ENCODE measurements at regions not wholly inside any gene's neighbourhood (a gene's known extent, or its start where the extent isn't known, plus 50 kb on each side); places are given as distances from the start of the nearest gene placed in this dataset.
A peak's percentile ranks its signal among the peaks of the same experiment; 100 is the strongest.

DNA sequence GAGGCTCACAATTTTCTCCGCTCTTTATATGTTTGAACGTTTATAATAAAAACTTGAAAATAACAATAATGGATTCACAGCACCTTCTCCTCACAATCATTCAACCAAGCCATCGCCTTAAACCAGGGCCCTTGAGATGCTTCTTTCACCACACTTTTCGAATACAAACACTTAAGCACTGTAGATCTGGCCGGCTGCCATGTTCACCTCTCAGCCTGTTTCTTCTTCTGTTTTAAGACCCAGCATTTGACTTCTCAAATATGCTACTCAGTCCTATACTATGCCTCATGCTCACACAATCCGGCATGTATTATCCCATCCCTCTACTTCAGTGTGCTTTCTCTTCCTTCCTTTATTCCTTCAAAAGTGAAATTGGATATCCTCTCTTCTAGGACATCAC lies 280.6 kb downstream of the TFEC start:
- H3K4me3 Mint-ChIP-seq: no peak overlapping the region
- no peaks in the 10 kb centered on the region for H3K36me3 Mint-ChIP-seq
- H3K27ac Mint-ChIP-seq: no peak overlapping the region
- no peaks in the 10 kb centered on the region for H3K4me1 Mint-ChIP-seq
- no peaks in the 10 kb centered on the region for H3K27me3 Mint-ChIP-seq
- no peaks in the 10 kb centered on the region for H3K9me3 Mint-ChIP-seq

DNA sequence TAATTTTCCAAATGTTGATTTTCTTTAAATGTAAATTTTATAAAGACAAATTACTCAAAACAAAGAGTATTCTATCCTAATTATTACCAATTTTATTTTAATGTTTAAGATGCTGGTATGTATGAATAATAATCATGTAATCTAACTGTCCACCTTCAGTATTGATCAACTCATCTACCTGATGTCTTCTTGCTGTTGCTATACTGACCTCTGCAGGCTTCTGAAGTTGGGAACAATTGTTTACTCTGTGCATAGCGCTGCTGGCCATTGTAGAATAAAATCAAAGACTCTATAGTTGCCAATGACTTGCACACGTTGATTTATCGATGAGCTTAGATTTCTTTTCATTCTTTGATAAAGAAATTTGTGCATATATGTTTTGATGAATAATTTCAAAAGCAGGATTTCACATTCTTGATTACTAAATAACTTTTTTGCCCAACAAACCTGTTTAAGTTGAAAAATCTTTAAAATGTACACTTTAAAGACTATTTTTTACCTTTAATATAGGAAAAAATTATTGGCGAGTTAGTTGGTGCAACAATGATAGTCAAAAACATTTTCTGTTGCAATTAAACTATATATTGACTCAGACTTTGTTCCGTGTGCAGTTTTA lies 282.3 kb downstream of the TFEC start:
- Mint-ChIP-seq H3K36me3 (no peaks in the 10 kb centered on the region), H3K27me3 (no peaks in the 10 kb centered on the region), H3K9me3 (no peaks in the 10 kb centered on the region), H3K4me1 (no peaks in the 10 kb centered on the region), H3K4me3 (no peak overlapping the region), H3K27ac (no peak overlapping the region)

DNA sequence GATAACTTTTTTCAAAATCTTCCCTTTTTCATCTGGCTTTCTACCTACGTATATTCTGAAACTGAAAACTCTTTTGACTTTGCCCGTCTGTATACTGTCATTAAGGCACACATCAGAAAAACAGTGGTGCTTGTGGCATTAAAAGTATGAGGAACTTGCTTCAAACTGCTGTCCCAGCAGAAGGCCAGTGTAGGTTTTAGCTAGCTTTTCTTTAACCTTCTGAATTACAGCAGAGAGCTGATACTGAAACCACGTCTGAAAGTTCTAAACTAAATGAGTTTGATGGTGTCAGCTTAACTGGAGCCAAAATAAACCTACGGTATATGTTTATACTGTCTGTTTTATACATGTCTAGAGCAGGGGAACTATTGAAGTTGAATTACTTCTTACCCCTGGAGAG lies 283.4 kb downstream of the TFEC start:
- Mint-ChIP-seq H3K9me3 (no peaks in the 10 kb centered on the region), H3K4me3 (no peak overlapping the region), H3K27me3 (no peaks in the 10 kb centered on the region), H3K4me1 (no peaks in the 10 kb centered on the region), H3K27ac (no peak overlapping the region), H3K36me3 (no peaks in the 10 kb centered on the region)

DNA sequence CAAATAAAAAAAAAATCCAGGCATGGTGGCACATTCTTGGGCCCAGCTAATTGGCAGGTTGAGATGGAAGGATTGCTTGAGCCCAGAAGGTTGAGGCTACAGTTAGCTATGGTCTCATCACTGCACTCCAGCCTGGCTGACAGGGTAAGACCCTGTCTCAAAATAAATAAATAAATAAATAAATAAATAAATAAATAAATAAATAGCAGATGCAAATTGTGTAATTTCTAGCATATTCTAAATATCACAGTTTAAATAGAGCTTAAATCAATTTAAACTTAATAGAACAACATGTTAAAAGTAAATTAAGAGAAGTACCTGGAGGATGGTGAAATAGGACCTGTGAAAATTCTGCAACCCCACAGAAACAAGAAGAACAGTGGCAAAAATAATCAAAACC lies 290.5 kb downstream of the TFEC start:
- Mint-ChIP-seq H3K9me3 (no peaks in the 10 kb centered on the region), H3K4me1 (no peaks in the 10 kb centered on the region), H3K4me3 (no peak overlapping the region), H3K36me3 (no peaks in the 10 kb centered on the region), H3K27me3 (no peaks in the 10 kb centered on the region), H3K27ac (no peak overlapping the region)

DNA sequence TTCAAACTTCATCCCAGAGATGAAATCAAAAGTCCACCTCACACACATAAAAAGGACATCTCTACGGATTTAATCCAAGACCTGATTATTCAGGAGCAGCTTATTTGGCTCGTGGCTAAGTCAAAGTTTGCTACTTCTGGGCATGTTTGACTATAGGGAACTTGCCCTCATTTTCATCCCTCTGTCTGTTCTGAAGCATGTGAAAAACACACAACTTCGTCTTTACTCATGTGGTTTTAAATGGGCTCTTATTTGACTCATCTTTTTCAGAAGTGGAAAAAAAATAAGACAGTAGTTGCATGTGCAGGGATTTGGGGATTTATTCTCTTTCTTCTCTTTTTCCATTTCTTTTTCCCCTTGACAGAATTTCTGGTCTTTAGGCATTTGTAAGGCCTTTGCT lies 295.9 kb downstream of the TFEC start:
- no peak overlapping the region for H3K27ac Mint-ChIP-seq
- no peaks in the 10 kb centered on the region for H3K36me3 Mint-ChIP-seq
- H3K4me3 Mint-ChIP-seq: no peak overlapping the region
- no peaks in the 10 kb centered on the region for H3K4me1 Mint-ChIP-seq
- H3K27me3 Mint-ChIP-seq: peaks cover 1% of the 10 kb centered on the region
- H3K9me3 Mint-ChIP-seq: no peaks in the 10 kb centered on the region

DNA sequence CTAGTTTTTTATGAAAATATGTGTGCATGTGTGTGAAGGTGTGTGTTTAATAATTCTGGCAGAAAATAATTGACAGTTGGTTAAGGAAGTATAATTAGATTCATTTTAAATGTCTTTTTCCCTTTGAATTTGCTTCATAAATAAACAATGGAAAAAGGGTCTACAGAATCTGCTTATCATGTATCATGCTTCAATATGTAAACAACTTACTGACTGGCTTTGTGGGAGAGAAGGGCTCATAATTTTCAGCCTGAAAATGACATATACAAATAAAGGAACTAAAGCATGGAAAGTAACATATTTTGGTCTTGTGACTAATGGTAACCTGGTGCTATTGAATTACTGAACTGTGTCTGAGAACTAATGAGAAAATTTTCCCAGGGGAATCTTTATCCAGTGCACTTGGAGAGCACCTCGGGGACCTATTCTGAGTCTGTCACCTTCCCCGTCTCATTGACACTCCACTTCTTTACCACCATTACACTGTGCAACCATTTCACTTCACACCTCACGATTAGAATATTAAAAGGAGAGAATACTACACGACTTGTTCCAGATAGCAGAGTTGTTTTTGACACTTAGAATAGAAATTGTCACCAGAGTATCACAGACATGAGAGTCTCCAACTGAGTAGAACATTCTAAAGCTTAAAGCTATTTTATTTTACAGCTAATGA lies 298.6 kb downstream of the TFEC start:
- H3K27me3 Mint-ChIP-seq: peaks cover 1% of the 10 kb centered on the region
- H3K36me3 Mint-ChIP-seq: no peaks in the 10 kb centered on the region
- H3K4me1 Mint-ChIP-seq: no peaks in the 10 kb centered on the region
- H3K27ac Mint-ChIP-seq: no peak overlapping the region
- H3K9me3 Mint-ChIP-seq: no peaks in the 10 kb centered on the region
- no peak overlapping the region for H3K4me3 Mint-ChIP-seq

DNA sequence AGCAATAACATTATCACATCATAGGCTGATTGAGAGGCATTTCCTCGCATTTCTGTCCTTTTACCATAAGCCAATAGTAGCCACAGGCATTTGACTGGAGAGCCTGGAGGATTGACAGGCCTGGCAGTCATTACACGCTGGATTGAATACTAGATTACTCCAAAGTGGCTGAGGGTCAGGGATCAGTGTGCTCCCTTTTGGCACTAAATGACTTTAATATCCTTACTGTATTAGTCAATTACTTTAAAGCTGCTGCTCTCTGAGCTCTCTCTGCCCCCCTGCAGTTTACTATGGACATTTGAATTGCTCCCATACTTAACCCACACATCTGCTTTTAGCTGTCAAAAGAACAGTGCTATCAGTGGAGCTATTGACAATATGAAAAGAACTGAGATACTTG lies 302.0 kb downstream of the TFEC start:
- Mint-ChIP-seq H3K4me1 (no peaks in the 10 kb centered on the region), H3K27me3 (peaks cover 5% of the 10 kb centered on the region), H3K9me3 (no peaks in the 10 kb centered on the region), H3K27ac (no peak overlapping the region), H3K4me3 (no peak overlapping the region), H3K36me3 (no peaks in the 10 kb centered on the region)

DNA sequence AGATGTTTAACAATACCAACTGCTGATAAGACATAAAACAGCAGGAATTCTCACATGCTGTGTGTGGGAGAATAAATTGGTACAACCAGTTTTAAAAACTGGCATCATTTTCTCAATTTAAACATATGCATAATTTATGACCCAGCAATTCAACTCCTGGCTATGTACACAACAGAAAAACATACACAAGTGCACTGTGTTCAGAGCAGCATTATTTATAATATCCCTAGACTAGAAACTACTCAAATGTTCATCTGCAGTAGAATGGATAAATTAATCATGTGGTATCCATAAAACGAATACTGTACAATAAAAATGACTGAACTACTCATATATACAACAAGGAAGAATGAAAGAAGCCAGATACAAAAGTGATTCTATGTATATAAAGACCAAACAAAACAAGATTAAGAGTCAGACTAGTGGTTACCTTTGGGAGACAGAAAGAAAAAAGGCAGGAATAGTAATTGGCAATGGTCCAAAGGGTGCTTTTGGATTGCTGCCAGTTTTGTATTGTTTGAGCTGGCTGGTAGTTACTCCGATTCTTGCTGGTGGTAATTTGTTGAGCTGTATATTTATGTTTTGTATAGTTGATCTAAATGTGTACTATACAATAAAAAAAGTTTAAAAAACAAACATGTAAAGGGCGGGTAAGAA lies 306.0 kb downstream of the TFEC start:
- no peak overlapping the region for H3K4me3 Mint-ChIP-seq
- no peaks in the 10 kb centered on the region for H3K4me1 Mint-ChIP-seq
- H3K9me3 Mint-ChIP-seq: no peaks in the 10 kb centered on the region
- H3K27me3 Mint-ChIP-seq: peaks cover 6% of the 10 kb centered on the region
- no peaks in the 10 kb centered on the region for H3K36me3 Mint-ChIP-seq
- H3K27ac Mint-ChIP-seq: no peak overlapping the region

DNA sequence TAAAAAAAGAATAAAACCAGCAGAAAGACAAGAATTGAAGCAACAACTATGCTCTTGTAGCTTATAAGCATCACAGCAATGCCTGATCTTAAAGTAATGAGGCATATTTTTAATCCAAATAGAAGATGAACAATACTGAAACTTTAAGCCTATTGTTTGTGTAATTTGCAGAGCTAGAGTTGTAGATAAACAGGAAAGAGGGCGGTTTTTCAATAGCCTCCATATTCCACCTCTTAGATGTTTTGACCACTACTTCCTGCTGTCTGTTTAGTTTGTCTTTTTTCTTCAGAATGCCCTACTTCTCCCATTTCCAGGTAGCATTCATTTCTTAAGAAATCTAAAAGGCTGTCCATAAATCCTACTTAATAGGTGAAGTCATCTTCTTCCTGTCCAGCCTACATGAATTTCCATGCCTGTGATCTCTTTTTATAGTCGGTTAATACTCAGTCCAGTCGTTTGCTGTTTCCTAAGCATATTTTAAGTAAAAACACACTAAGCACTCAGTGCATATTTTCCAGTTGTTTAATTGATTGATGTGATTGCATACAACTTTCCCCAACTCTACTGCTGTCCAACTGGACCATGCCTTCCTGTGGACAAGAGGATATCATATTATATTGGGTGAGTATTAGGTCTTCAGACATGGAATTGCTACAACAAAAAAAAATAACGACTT lies 308.1 kb downstream of the TFEC start:
- Mint-ChIP-seq H3K27me3 (peaks cover 6% of the 10 kb centered on the region), H3K27ac (no peak overlapping the region), H3K9me3 (no peaks in the 10 kb centered on the region), H3K4me1 (no peaks in the 10 kb centered on the region), H3K4me3 (peak overlapping the region in 1 of 4 donors; percentile 14), H3K36me3 (no peaks in the 10 kb centered on the region)

DNA sequence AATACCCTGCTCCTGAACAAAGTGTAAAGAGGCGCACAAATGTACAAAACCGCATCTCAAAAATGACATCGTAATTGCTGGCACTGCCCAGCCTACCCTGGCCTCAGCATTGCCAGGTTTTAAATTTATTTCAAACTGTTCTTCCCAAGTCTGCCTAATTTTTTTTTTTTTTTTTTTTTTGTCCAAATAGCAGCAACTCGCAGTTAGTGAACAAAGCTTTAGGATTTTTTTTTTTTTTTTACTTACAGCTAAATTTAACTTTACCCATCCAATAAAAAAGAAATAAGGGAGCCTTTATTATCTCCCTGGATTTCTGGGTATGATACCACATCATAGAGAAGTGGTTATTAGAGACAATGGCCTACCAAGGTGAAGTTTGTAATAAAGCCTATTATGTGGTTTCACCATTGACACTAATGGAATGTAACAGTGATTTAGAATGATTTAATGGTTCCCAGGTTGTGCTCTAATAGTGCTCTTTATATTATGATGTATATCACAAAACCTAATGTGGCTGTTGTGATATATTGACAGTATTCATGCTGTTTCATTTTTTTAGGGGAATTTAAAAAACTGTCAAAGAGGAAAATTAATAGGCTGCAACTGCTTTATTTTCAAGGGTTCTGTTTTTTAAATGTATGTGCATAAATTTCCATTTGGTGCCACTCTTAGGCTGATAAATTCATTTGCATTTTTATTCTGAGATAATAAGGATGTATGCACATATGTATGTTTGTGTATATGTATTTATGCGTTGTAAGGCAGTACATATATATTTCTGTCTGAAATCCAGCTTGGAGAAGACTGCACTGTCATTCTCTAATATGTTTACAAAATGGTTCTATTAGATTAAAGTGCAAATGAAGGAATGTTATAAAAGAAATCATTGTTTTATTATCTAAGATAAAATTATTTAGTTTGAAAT lies 309.0 kb downstream of the TFEC start:
- H3K36me3 Mint-ChIP-seq: no peaks in the 10 kb centered on the region
- no peaks in the 10 kb centered on the region for H3K4me1 Mint-ChIP-seq
- H3K27me3 Mint-ChIP-seq: peaks cover 6% of the 10 kb centered on the region
- H3K27ac Mint-ChIP-seq: no peak overlapping the region
- H3K9me3 Mint-ChIP-seq: no peaks in the 10 kb centered on the region
- H3K4me3 Mint-ChIP-seq: no peak overlapping the region

DNA sequence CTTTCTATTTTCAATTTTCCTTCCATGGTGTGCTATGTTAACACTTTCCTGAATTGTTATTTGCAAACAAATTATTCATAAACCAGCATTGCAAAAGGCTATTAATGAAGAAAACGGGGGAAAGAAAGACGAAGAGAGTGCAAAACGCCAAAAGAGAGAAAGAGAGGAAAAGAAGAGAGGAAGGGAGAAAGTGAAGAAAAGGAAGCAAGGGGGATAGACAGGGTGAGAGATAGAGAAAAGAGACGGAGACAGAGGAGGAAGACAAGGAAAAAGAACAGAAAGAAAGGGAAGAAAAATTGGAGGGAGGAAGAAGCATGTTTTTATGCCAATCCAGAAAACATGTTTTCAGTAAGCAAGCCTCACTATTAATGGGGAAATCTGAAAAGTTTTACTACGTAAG lies 310.6 kb downstream of the TFEC start:
- Mint-ChIP-seq H3K4me3 (no peak overlapping the region), H3K9me3 (no peaks in the 10 kb centered on the region), H3K4me1 (no peaks in the 10 kb centered on the region), H3K27me3 (peaks cover 1% of the 10 kb centered on the region), H3K27ac (no peak overlapping the region), H3K36me3 (no peaks in the 10 kb centered on the region)

DNA sequence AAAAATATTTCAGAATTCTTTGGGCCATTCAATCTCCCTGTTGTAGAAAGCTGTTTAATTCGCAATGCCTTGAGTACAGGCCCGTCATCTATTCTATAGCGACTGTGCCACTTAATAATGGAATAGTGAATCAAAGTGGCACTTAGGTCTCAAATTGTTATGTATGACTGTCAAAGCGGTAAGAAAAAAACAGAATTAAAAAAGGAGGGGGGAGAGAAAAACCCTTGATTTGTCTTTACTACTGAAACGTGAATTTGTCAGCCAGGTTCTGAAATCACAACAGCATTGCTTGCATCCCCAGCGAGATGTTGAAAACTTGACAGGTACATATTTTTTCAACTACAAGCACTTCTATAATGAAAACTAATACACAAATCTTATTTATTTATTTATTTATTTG lies 320.9 kb downstream of the TFEC start:
- no peaks in the 10 kb centered on the region for H3K4me1 Mint-ChIP-seq
- H3K27ac Mint-ChIP-seq: no peak overlapping the region
- no peaks in the 10 kb centered on the region for H3K27me3 Mint-ChIP-seq
- H3K4me3 Mint-ChIP-seq: no peak overlapping the region
- H3K36me3 Mint-ChIP-seq: no peaks in the 10 kb centered on the region
- no peaks in the 10 kb centered on the region for H3K9me3 Mint-ChIP-seq

DNA sequence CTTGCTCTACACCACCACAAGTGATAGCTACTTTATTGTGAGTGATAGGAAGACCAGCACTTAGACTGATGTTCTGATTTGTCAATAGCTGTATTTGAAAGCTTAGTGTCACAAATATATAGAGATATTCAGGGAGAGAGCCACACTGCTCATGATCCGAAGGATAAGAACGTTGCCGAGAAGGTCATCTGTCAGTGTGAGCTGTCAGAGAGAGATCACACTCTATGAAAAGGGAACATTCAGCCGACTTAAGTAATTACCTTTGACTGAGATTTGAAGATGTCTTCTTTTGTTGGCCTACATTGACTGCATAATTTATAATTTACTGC lies 322.6 kb downstream of the TFEC start:
- Mint-ChIP-seq H3K4me3 (no peak overlapping the region), H3K4me1 (no peaks in the 10 kb centered on the region), H3K27ac (no peak overlapping the region), H3K9me3 (no peaks in the 10 kb centered on the region), H3K27me3 (no peaks in the 10 kb centered on the region), H3K36me3 (no peaks in the 10 kb centered on the region)

DNA sequence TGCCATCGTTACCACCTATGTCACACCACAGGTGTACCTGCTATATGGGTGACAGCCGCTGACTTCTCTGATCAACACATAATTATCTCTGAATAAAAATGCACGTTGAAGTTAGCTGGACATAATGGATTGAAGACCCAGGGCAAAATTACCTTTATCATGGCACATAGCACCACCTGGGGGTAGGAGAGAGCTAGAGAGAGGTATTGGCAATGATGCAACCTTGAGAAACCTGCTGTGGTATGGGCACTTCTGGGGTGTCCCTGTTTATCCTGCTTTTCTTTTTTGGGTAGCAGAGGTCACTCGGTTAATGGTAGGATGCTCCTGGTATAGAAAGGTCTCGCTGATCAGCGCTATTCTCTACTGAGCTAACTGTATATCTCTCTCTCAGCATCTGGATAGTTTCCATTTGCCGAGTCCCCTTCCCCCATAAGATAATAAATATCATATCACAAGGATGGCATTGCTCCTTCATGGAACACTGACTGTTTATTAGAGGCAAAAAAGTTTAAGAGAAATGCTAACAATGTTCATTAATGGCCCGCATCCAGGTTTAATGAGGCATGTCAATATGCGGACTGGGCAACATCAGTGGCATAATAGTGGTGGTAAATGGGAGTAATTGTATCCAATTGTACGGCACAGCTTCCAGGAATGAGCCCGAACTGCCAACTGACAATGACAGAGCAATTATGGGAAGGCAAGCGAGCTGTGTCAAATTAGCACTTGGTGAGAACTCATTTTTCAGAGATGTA lies 323.1 kb downstream of the TFEC start:
- Mint-ChIP-seq H3K27ac (no peak overlapping the region), H3K4me1 (no peaks in the 10 kb centered on the region), H3K9me3 (no peaks in the 10 kb centered on the region), H3K27me3 (no peaks in the 10 kb centered on the region), H3K4me3 (no peak overlapping the region), H3K36me3 (no peaks in the 10 kb centered on the region)

Data from IgD-negative memory B cell (primary cell).